ENCODE measurements at regions not wholly inside any gene's neighbourhood (a gene's known extent, or its start where the extent isn't known, plus 50 kb on each side); places are given as distances from the start of the nearest gene placed in this dataset.

DNA sequence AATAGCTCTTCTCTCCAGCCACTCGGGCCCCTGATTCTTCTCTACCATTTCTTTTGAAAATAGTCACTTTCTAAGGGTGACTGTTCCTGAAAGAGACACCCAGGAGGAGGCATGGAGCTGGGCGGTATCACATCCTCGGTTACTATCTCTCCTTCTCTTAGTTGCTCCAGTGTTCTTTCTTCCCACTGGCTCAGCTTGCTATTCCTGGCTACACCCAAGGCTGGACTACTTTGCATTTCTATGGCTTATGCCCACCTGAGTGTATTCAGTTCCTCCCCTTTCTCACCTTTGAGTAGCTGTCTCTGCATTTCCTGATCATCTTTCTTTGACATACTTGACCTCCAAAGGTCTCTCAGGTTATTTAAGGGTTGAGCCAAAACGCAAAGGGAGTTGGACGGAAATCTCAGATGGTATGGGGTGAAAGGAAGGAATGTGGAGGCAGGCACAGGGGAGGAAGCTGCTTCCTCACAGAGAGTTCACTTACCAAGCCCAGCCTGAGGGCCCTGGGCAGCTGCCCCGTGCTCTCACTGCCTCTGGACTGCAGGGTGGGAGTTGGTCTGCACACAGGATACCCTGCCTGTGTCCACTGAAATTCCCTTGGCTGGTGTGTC is 155.7 kb downstream of the SNX19 start:
- intact Hi-C loops (cut with DNase I; ENCODE audit: low total_unique reads) = no loop called here
- TF ChIP-seq POLR2A (IDR thresholded peaks at IDR 0.05) (no peak), CTCF (IDR thresholded peaks at IDR 0.05) (no peak)
- WGBS, 2 donors = 59 to 68% methylated on average over 6 of the region's 6 CpGs
- H3K4me3 ChIP-seq (ENCODE audit: low read depth, poor library complexity, severe bottlenecking) = no peak overlapping the region
- no peak for DNase-seq (ENCODE audit: low spot score in 2 of 2)

- DNase-seq (ENCODE audit: low spot score in 2 of 2) = no peak
- WGBS, 2 donors = 80 to 85% methylated on average over 3 of the region's 3 CpGs
- no peak overlapping the region for H3K4me3 ChIP-seq (ENCODE audit: low read depth, poor library complexity, severe bottlenecking)
- TF ChIP-seq CTCF (IDR thresholded peaks at IDR 0.05) (no peak), POLR2A (IDR thresholded peaks at IDR 0.05) (no peak)
- intact Hi-C loops (cut with DNase I; ENCODE audit: low total_unique reads) = no loop called here
These were observed 154.6 kb downstream of the SNX19 start for GRCh38 chr11:130761560-130762220.

GRCh38 chr11:130762638-130763037 is 153.6 kb downstream of the SNX19 start:
- no peak for TF ChIP-seq CTCF (IDR thresholded peaks at IDR 0.05)
- TF ChIP-seq POLR2A (IDR thresholded peaks at IDR 0.05) = no peak
- intact Hi-C loops (cut with DNase I; ENCODE audit: low total_unique reads) = no loop called here
- no peak for DNase-seq (ENCODE audit: low spot score in 2 of 2)
- 57 to 58% methylated on average over 7 of the region's 7 CpGs for WGBS, 2 donors
- no peak overlapping the region for H3K4me3 ChIP-seq (ENCODE audit: low read depth, poor library complexity, severe bottlenecking)

GRCh38 chr11:130763087-130763980 is 152.9 kb downstream of the SNX19 start:
- TF ChIP-seq POLR2A (IDR thresholded peaks at IDR 0.05) = no peak
- TF ChIP-seq CTCF (IDR thresholded peaks at IDR 0.05) = no peak
- intact Hi-C loops (cut with DNase I; ENCODE audit: low total_unique reads) = no loop called here
- no peak overlapping the region for H3K4me3 ChIP-seq (ENCODE audit: low read depth, poor library complexity, severe bottlenecking)
- no peak for DNase-seq (ENCODE audit: low spot score in 2 of 2)
- WGBS, 2 donors = 68 to 80% methylated on average over 16 of the region's 16 CpGs

DNA sequence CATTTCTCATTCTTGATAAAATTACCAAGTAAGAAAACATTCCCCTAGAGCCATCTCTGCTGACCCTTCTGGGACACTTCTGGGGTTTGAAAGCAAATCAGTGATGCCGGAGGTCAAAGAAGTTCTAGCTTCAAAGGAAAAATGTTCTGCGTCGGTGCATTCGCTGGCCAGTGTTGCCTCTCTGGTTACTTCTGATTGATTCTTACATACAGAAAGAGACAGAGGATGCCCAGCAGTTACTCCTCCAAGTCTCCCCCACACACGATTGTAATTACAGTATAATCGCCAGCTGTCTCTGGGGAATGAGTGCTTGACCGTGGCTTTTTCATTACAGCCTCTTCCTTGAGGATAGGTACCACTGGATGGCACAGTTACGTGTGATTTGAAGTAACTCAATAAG is 150.9 kb downstream of the SNX19 start:
- DNase-seq (ENCODE audit: low spot score in 2 of 2) = no peak
- no peak overlapping the region for H3K4me3 ChIP-seq (ENCODE audit: low read depth, poor library complexity, severe bottlenecking)
- 83 to 84% methylated on average over 8 of the region's 8 CpGs for WGBS, 2 donors
- TF ChIP-seq POLR2A (IDR thresholded peaks at IDR 0.05) = no peak
- TF ChIP-seq CTCF (IDR thresholded peaks at IDR 0.05) = no peak
- intact Hi-C loops (cut with DNase I; ENCODE audit: low total_unique reads) = no loop called here
